NCI-H146 treated with DMSO at 0.1 percent for 48 hours (cell line): ENCODE measurements at regions not wholly inside any gene's neighbourhood (a gene's known extent, or its start where the extent isn't known, plus 50 kb on each side); places are given as distances from the start of the nearest gene placed in this dataset.

Experiments
- DNase-seq: peaks from one replicate; lab custom pipeline; 2025; ENCODE audit not compliant: unreplicated experiment; lab: John Stamatoyannopoulos, UW

GRCh38 chr2:221063568-221063967, 508.5 kb downstream of the EPHA4 start:
- DNase-seq = no peak

DNA sequence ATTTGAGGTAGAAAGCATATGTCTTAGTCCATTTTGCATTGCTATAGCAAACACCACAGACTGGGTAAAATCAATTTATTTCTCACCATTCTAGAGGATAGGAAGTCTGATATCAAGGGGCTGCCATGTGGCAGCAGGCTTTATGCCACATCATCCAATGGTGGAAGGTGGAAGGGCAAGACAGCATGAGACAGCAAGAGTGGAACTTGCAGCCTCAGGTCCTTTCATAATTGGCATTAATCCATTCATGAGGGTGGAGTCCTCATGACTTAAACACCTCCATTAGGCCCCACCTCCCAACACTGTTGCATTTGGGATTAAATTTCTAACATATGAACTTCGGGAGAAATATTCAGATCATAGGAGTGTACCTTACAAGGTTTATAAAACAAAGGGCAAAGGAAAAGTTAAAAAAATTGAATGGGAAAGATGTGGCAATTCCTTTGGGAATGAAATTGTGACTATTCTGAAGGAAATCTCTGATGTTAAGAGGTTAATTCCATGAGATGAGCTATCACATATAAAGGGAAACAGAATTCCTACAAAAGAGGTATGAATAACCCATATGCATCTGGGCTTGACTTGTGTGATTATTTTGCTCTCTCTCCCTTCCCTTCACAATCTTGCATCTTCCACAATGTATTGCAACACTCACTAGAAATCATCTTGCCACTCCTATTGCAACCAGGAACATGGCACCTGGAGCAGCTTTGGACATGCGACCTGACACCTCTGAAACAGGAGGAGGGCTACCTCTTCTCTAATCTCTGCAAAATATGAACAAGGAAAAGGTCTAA, 507.8 kb downstream of the EPHA4 start:
- no peak for DNase-seq

GRCh38 chr2:221064880-221065279, 507.2 kb downstream of the EPHA4 start:
- no peak for DNase-seq

DNA sequence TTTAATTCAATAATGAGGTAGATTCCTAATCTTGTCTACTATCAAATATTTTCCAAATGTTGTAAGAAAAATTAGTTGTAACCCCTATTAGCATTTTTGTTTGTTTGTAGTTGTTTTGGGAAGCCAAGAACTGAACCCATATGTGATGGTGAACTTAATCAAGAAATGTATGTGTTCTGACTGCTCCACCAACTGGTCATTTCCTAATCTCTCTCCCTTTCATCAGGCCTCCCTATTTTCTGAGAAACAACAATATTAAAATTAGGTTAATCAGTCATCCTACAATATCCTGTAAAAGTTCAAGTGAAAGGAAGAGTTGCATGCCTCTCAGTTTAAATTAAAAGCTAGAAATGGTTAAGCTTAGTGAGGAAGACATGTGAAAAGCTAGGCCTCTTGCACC, 504.0 kb downstream of the EPHA4 start:
- DNase-seq = no peak

DNA sequence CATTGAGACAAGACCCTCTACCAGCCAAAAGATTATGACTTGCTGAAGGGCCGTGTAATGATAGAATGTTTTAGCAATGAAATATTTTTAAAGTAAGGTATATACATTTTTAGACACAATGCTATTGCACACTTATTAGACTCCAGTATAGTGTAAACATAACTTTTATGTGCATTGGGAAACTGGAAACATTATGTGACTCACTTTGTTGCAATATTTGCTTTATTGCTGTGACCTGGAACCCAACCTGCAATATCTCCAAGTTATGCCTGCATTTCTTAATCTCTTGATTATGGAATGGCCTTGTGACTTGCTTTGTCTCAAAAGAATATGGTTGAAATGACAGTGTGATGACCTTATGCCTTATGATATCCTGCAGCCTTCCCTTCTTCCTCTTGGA, 502.0 kb downstream of the EPHA4 start:
- no peak for DNase-seq

DNA sequence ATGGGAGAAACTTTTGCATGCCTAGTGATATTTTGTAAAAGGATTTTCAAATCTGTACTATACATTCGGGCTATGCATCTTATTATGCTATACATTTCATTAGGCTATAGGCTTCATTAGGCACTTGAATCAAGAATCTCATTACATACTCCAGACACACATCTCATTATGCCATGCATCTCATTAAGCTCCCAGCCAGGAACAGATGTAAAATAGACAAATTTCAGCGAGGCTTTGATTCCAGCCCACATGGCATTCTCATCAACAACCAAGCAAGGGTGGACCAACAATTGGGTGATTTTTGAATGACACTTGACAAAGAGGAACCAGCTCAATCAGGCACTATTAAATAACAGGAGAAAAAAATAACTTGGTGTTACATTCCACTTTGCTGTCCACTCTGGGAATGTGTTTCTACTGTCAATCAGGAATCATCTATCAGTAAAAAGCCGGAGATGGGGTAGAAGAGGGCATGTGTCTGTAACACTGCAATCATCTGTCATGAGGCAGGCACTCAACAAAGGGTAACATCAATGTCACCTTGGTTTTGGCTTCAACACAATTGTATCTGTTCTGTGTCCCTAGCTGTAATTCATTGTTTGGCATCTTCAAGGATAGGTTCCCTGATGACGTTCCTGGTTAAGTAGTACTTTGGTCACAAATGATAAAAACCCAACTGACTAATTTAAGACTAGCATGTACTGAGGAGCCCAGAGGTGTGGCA, 498.6 kb downstream of the EPHA4 start:
- no peak for DNase-seq

DNA sequence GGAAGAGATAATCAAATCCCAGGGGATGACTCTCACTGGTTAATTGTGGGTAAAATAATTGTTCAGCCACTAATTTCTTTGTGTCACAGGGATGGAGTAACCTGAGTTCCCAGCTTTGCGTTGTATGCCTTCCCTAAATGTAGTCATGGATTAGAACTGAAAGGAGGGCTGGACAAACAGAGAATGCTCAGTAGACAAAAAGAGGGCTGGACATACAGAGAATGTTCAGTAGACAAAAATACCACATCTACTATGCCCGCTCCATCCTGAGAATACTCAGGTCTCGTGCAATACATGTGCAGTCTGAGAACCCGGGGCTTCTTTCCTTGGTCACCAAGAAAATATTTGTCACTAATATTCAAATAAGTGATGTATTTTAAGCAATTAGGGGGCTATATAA, 497.9 kb downstream of the EPHA4 start:
- DNase-seq = no peak

GRCh38 chr2:221075203-221075602, 496.9 kb downstream of the EPHA4 start:
- no peak for DNase-seq

DNA sequence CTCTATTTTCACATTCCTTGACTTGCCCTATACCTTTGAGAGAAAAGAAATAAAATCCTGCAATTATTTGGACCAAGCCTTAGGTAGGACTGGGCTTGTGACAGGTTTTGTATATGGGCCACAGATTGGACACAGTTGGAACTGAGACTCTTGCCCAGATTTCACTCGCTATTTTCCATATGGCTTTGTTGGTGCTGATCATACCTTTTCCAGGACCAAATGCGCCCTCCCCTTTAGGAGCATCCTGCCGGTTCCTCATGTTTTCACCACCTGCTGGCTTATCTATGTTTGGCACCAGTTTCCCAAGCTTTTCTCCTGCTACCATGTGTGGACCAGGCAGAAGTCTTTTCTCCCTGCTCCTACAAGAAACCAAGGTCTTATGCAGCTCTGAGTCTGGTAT, 494.9 kb downstream of the EPHA4 start:
- no peak for DNase-seq

- DNase-seq = no peak
These were observed 494.3 kb downstream of the EPHA4 start for GRCh38 chr2:221077799-221078198.

DNA sequence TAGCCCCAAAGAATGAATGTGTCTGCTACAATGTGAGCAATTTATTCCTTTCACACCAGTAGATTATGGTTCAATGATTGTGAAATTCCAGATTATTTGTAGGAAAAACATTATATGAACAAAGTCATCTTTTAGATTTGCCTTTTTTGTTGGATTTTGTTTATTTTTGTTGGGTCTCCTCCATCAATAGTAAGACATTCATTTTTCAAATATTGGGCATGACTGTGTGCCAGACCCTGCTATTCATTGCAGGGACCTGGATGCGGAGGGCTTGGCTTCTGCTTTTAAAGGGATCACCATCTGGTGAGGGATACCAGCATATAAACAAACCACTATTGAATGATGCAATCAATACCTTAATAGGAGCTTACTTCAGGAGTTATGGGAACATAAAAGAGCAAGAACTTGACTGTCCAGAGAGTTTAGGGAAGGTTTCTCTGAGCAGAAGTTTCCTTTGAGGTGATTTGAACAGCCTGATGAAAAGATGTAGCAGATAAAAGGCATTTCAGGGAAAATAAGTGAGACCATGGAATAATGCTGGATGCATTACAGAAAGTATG, 486.7 kb downstream of the EPHA4 start:
- no peak for DNase-seq

DNA sequence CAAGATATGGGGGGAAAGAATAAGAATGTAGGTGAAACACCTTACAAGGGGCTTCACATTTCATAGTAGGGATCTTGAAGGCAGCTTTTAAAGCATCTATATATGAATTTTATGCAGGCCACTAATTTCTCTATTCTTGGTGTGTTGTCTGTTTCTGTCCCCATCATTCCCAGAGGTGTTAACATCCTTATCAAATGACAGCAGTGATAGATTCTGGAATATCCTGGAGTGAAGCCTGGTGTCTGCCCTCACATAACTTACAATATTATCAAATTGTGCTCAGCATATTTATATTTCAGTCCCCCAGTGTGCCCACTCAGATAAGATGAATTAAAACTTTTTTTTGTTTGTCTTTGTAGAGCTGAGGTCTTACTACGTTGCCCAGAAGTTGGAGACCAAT, 486.2 kb downstream of the EPHA4 start:
- no peak for DNase-seq

DNA sequence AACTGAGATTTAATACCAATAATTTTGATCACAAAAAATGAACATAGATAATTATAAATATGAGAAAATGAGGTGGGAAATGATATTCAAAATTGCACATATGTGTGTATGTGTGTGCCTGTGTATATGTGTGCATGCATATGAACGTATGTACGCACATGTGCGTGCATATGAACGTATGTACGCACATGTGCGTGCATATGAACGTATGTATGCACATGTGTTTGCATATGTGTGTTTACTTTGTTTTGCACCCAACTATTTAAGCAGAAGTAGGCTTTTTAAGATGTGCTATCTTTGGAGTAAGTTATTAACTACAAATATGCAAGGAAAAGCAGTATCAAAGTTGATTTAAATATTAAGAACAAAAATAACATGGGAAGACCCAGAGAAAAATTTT, 484.3 kb downstream of the EPHA4 start:
- no peak for DNase-seq

- DNase-seq = peak; percentile 4
These were observed 483.6 kb downstream of the EPHA4 start for GRCh38 chr2:221088506-221088905.

GRCh38 chr2:221095356-221095755, 476.7 kb downstream of the EPHA4 start:
- DNase-seq = no peak

GRCh38 chr2:221096706-221097567, 475.2 kb downstream of the EPHA4 start:
- DNase-seq = no peak

DNA sequence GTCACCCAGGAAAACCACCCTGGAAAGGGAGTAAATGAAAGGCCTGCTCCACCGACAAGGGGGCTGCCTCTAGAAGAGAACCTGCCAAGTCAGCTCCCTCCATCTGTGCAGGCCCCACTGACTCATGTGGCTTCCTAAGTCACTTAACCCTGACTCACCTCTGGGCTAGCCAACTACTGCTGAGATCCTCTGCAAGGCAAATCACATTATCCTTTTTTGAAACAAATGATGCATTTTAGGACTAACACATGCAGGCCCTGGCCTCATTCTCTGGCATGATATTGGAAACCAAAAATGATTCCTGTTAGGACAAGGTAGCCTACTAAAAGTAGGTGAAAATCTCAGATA, 474.6 kb downstream of the EPHA4 start:
- no peak for DNase-seq

- DNase-seq = no peak
These were observed 474.2 kb downstream of the EPHA4 start for GRCh38 chr2:221097949-221098348.

DNA sequence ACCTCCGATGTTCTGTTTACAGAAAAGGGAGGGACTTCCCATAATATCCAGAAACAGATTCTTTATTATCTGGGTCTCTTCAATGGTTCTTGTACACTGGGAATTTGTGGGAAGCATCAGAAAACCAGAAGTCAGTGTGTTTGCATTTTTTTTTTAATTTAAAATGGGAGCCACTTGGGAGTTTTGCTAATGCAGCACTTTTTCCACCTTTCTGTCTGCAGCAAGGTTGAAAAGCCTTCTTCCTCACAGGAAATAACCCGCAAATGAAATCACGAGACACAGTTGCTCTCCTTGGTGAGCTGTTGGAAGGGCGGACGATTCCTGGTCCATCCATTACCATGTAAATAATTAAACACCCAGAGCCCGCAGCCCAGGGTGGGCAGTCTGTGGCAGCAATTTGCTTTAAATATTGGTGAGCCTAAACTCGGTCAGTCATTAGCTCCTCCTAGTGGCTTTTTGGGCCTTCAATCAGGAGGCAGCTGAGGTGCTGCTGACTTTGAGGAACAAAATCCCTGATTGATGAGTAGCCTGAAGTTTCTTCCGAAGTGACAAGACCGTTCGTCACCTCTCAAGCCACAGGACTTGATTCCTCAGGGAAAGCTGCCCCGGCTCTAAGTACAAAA, 471.5 kb downstream of the EPHA4 start:
- DNase-seq = no peak

DNA sequence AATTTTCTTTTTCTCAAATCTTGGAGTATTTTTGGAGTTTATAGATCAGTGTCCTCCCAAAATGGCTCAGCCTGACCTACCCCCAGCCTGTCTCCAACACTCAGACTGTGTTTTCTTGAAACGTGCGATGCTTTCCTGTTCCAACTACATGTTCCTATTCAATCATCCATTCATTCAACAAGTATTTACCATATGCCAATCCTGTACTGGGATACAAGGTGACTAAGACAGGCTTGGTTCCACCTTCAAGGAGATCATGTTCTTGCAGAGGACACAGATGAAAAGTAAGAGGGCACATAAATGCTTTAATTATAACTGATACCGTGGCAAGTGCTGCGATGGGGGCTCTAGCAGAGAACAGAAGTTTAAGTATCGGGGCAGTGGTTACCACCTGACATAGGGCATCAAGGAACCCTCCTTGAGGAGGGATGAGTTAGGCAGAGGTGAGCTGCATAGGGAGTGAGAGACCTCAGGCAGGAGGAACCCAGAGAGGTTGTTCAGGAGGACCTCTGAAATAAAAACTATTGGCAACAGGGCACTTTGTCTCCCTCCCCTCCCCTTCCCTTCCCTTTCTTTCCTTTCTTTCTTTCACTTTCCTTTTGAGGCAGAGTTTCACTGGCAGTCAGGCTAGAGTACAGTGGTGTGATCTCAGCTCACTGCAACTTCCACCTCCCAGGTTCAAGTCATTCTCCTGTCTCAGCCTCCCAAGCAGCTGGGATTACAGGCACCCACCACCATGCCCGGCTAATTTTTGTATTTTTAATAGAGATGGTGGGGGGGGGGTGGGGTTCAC, 469.0 kb downstream of the EPHA4 start:
- DNase-seq = no peak
